PC-3 (cell line): ENCODE measurements at regions not wholly inside any gene's neighbourhood (a gene's known extent, or its start where the extent isn't known, plus 50 kb on each side); places are given as distances from the start of the nearest gene placed in this dataset.

Experiments used
- ATAC-seq: fragments of 200-7000 bp; cut with Tn5 transposase; 2 replicates; pipeline ENCODE4 v1.9.1; 2020; ENCODE audit warnings: mild to moderate bottlenecking, moderate library complexity
- BruUV-seq: library from RNA; stranded (reverse); fragments of 400-500 nt; replicated peaks from 2 replicates; lab custom pipeline; 2021; lab: Mats Ljungman, UMichigan
- CTCF ChIA-PET: fragments of 300-600 bp; sonication (Branson Sonifier 250); formaldehyde crosslinking; loops from one replicate; lab custom pipeline; 2022; ENCODE audit warnings: antibody characterized with exemption; lab: Charles Lee
- POLR2A ChIA-PET: fragments of 300-600 bp; sonication (Branson Sonifier 250); formaldehyde crosslinking; loops from one replicate; lab custom pipeline; 2022; ENCODE audit warnings: antibody characterized with exemption; ENCODE audit not compliant: unreplicated experiment; lab: Charles Lee
- DNase-seq: peaks from one replicate; pipeline ENCODE4 v3.0.0-alpha.2; 2015
- H2AFZ ChIP-seq: fragments of 300-600 bp; sonication (generic); 2 replicates; pipeline ENCODE4 v1.6.0; 2016; ENCODE audit warnings: antibody characterized with exemption, low read length
- H3F3A ChIP-seq: fragments of 300-600 bp; sonication (generic); one replicate; pipeline ENCODE4 v1.6.0; 2017; ENCODE audit warnings: antibody characterized with exemption, low read length, control low read depth, mild to moderate bottlenecking; ENCODE audit not compliant: unreplicated experiment
- H3K27ac ChIP-seq: fragments of 300-600 bp; sonication (generic); 2 replicates; pipeline ENCODE4 v1.5.1; 2016; ENCODE audit warnings: mild to moderate bottlenecking, low read length
- H3K27me3 ChIP-seq: fragments of 300-600 bp; sonication (generic); 2 replicates; pipeline ENCODE4 v1.6.1; 2016; ENCODE audit warnings: low read length, mixed read lengths
- H3K36me3 ChIP-seq: fragments of 300-600 bp; sonication (generic); 2 replicates; pipeline ENCODE4 v1.6.1; 2016; ENCODE audit warnings: low read depth, mixed run types, low read length, mixed read lengths
- H3K4me1 ChIP-seq: fragments of 300-600 bp; sonication (generic); 2 replicates; pipeline ENCODE4 v1.5.1; 2016; ENCODE audit warnings: low read length; ENCODE audit not compliant: insufficient read depth
- H3K4me2 ChIP-seq: fragments of 300-600 bp; sonication (generic); 2 replicates; pipeline ENCODE4 v1.6.0; 2016; ENCODE audit warnings: low read length
- H3K4me3 ChIP-seq: fragments of 300-600 bp; sonication (generic); 2 replicates; pipeline ENCODE4 v1.5.1; 2016; ENCODE audit warnings: mild to moderate bottlenecking, low read length, mixed read lengths
- H3K79me2 ChIP-seq: fragments of 300-600 bp; sonication (generic); 2 replicates; pipeline ENCODE4 v1.6.1; 2017; ENCODE audit warnings: low read length, mixed read lengths
- H3K9ac ChIP-seq: fragments of 300-600 bp; sonication (generic); 2 replicates; pipeline ENCODE4 v1.6.0; 2016; ENCODE audit warnings: mild to moderate bottlenecking, low read length
- H3K9me2 ChIP-seq: fragments of 300-600 bp; sonication (generic); replicated peaks from 2 replicates; pipeline ENCODE4 v1.6.1; 2016; ENCODE audit warnings: mixed run types, low read length, mixed read lengths
- H3K9me3 ChIP-seq: fragments of 300-600 bp; sonication (generic); 2 replicates; pipeline ENCODE4 v1.6.1; 2016; ENCODE audit warnings: low read length, mixed read lengths
- H4K20me1 ChIP-seq: fragments of 300-600 bp; sonication (generic); 2 replicates; pipeline ENCODE4 v1.6.1; 2016; ENCODE audit warnings: low read length, mixed read lengths
- EZH2 ChIP-seq: fragments of 300-600 bp; sonication (generic); IDR thresholded peaks from one replicate; pipeline ENCODE4 v1.6.1; 2017; ENCODE audit warnings: antibody characterized with exemption, mild to moderate bottlenecking, low read length; ENCODE audit not compliant: unreplicated experiment
- EZH2phosphoT487 ChIP-seq: fragments of 300-600 bp; sonication (generic); IDR thresholded peaks from 2 replicates; pipeline ENCODE4 v1.6.1; 2018; ENCODE audit warnings: mild to moderate bottlenecking, antibody characterized with exemption, low read length, borderline replicate concordance
- intact Hi-C: fragments of 100-400 bp; cut with micrococcal nuclease; formaldehyde crosslinking; loops from 2 replicates; pipeline ENCODE4 v1.9.0; 2023
- TF ChIP-seq, protein P1 (sequence below): fragments of 300-600 bp; sonication (generic); conservative IDR thresholded peaks from 2 replicates; pipeline ENCODE4 v1.5.1; 2017; ENCODE audit warnings: antibody characterized with exemption, low read depth, mild to moderate bottlenecking, low read length

DNA sequence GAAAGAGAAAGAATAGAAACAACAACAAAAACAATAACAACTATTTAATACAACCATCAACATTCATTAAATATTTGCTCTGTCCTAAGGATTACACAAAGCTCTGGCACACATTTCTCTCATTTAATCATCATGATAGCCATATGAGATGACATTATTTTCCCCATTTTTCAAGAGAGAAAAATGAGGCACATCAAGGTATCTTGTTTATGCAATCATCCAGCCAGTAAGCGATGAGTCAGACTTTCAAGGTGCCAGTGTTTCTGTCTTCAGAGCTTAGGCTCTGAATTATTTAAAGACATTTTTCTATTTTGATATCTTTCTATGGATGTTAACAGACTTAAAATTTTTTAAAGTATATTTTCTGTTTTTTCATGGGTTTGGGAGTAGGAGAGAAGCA, 541.8 kb upstream of the SMIM31 start:
- Histone ChIP-seq H3K36me3 (no peaks in the 10 kb centered on the region), H3K9ac (no peak overlapping the region), H3F3A (no peaks in the 10 kb centered on the region), H3K27ac (no peak overlapping the region), H3K79me2 (no peaks in the 10 kb centered on the region), H3K4me1 (peaks cover 22% of the 10 kb centered on the region), H3K27me3 (no peaks in the 10 kb centered on the region), H4K20me1 (no peaks in the 10 kb centered on the region), H3K4me2 (no peak overlapping the region), H3K9me3 (no peaks in the 10 kb centered on the region), H3K4me3 (no peak overlapping the region), H3K9me2 (no peaks in the 10 kb centered on the region), H2AFZ (no peak overlapping the region)
- intact Hi-C loops: no loop called here
- ATAC-seq (peak; percentile 31; the same call in 1 of the 2 replicates), DNase-seq (peak; percentile 56)
- no TSS peak for BruUV-seq
- TF ChIP-seq EZH2phosphoT487 (no peak), EZH2 (no peak)
- TF ChIP-seq, protein P1, sequence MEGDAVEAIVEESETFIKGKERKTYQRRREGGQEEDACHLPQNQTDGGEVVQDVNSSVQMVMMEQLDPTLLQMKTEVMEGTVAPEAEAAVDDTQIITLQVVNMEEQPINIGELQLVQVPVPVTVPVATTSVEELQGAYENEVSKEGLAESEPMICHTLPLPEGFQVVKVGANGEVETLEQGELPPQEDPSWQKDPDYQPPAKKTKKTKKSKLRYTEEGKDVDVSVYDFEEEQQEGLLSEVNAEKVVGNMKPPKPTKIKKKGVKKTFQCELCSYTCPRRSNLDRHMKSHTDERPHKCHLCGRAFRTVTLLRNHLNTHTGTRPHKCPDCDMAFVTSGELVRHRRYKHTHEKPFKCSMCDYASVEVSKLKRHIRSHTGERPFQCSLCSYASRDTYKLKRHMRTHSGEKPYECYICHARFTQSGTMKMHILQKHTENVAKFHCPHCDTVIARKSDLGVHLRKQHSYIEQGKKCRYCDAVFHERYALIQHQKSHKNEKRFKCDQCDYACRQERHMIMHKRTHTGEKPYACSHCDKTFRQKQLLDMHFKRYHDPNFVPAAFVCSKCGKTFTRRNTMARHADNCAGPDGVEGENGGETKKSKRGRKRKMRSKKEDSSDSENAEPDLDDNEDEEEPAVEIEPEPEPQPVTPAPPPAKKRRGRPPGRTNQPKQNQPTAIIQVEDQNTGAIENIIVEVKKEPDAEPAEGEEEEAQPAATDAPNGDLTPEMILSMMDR: no peak
- ChIA-PET POLR2A (no interaction called here), CTCF (no interaction called here)

DNA sequence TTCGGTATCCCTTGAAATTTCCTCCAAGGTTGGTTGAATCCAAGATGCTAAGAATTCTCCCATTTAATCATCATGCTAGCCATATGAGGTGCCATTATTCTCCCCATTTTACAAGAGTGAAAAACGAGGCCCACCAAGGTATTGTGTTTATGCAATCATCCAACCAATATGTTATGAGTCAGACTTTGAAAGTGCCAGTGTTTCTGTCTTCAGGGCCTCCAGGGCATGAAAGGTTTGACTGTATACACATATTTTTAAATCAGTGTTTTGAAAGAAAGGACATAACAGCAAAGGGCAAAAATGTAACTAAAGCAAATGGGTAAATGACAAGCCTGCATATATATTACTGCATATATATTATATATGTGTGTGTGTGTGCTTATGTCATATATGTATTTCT, 541.2 kb upstream of the SMIM31 start:
- Histone ChIP-seq H3K27me3 (no peaks in the 10 kb centered on the region), H3K79me2 (no peaks in the 10 kb centered on the region), H4K20me1 (no peaks in the 10 kb centered on the region), H3K9me2 (no peaks in the 10 kb centered on the region), H2AFZ (no peak overlapping the region), H3K4me3 (no peak overlapping the region), H3K9ac (no peak overlapping the region), H3F3A (no peaks in the 10 kb centered on the region), H3K27ac (no peak overlapping the region), H3K4me1 (peaks cover 22% of the 10 kb centered on the region), H3K9me3 (no peaks in the 10 kb centered on the region), H3K4me2 (no peak overlapping the region), H3K36me3 (no peaks in the 10 kb centered on the region)
- BruUV-seq: no TSS peak
- intact Hi-C loops: no loop called here
- ATAC-seq (no peak), DNase-seq (peak; percentile 35)
- ChIA-PET CTCF (no interaction called here), POLR2A (no interaction called here)
- TF ChIP-seq, protein P1: no peak
- TF ChIP-seq EZH2 (no peak), EZH2phosphoT487 (no peak)

DNA sequence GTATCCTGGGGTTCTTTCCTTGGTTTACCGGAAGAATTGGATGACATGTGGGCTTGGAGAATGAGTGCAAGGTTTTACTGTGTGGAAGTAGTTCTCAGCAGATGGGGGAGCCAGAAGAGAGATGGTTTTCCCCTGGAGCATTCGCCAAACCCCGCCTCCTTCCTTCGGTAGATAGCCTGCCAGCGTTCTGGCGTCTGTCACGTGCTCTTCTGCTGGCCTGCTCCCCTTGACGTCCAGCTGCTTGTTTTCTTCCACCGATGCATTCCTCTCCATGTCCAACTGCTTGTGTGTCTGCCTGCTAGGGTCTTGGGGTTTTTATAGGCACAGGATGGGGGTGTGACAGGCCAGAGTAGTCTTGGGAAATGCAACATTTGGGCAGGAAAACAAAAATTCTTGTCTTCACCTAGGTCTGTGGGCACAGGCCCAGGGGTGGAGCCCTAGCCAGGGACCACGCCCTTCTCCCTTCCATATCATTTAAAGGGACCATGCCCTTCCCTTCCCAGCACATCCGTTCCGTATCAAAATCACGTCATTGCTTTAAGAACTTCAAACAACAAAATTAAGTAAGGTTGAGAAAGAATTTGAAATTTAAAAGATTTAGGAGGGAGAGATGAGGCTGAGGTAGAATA, 538.7 kb upstream of the SMIM31 start:
- no peak overlapping the region for H3K4me2 ChIP-seq
- ATAC-seq (no peak), DNase-seq (no peak)
- no peaks in the 10 kb centered on the region for H3K79me2 ChIP-seq
- BruUV-seq: no TSS peak
- H3K27ac ChIP-seq: no peak overlapping the region
- CTCF ChIA-PET: no interaction called here
- intact Hi-C loops: no loop called here
- H3K9ac ChIP-seq: no peak overlapping the region
- POLR2A ChIA-PET: no interaction called here
- H3K36me3 ChIP-seq: no peaks in the 10 kb centered on the region
- H3K9me3 ChIP-seq: no peaks in the 10 kb centered on the region
- peaks cover 19% of the 10 kb centered on the region for H3K4me1 ChIP-seq
- H2AFZ ChIP-seq: no peak overlapping the region
- no peak overlapping the region for H3K4me3 ChIP-seq
- H3K9me2 ChIP-seq: no peaks in the 10 kb centered on the region
- no peaks in the 10 kb centered on the region for H3F3A ChIP-seq
- H4K20me1 ChIP-seq: no peaks in the 10 kb centered on the region
- TF ChIP-seq EZH2: no peak
- TF ChIP-seq, protein P1: no peak
- H3K27me3 ChIP-seq: no peaks in the 10 kb centered on the region
